GM18505 (cell line): ENCODE measurements at regions not wholly inside any gene's neighbourhood (a gene's known extent, or its start where the extent isn't known, plus 50 kb on each side); places are given as distances from the start of the nearest gene placed in this dataset.
"Not testable (repeated sequence)": the region's sequence is repeated elsewhere in the genome, so short reads cannot be mapped to it uniquely, and the experiment has no call there.

Experiments used
- ATAC-seq: cut with Tn5 transposase; IDR thresholded peaks from one replicate; pipeline ENCODE4 v1.9.1; 2021; ENCODE audit not compliant: unreplicated experiment
- POLR2A ChIP-seq: IDR thresholded peaks from 4 replicates; pipeline ENCODE4 v1.6.1; 2011; ENCODE audit warnings: borderline replicate concordance; ENCODE audit not compliant: insufficient read depth, insufficient read length; ENCODE audit errors: extremely low read depth

DNA sequence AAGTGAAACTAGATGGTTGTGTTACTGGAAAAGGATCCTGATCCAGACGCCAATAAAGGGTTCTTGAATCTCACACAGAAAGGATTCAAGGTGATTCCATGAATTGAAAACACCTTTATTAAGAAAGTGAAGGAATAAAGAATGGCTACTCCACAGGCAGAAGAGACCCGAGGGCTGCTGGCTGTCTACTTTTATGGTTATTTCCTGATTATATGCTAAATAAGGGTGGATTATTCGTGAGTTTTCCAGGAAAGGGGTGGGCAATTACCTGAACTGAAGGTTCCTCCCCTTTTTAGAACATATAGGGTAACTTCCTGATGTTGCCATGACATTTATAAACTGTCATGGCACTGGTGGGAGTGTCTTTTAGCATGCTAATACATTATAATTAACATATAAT lies 50.9 kb upstream of the WARS2 start:
- no peak for TF ChIP-seq POLR2A
- ATAC-seq: no peak

DNA sequence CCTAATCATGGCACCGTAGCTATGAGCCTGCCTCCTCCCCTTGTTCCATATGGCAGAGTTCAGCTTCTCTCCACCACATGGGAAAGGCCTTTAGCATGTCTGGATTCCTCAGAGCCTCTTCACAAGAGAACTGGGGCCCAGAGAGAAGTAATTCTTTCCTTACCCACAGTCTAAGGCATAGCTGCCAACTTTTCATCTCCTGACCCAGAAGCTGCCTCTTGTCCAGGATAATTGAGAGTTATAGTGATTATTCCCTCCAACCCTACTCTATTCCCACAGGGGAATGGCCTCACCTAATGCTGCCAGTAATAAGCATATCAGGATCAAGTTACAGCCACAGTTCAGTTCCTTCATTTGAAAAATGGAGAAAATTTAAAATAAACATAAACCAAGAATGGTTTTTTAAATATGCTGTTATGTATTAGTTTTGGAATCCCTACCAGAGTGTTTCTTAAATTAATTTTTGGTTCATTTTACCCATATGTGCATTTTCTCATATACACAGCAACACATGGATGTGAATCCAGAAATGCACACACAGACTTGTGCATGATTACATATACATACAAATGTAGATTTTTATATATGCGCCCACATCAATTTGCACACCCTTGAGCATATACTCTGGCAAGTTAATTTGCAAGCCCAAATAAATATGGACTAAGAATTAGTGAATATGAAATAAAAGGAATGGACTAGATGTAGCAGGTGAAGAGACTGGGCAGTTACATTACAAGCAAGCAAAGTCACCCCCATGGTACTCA lies 63.9 kb upstream of the WARS2 start:
- no peak for ATAC-seq
- no peak for TF ChIP-seq POLR2A

DNA sequence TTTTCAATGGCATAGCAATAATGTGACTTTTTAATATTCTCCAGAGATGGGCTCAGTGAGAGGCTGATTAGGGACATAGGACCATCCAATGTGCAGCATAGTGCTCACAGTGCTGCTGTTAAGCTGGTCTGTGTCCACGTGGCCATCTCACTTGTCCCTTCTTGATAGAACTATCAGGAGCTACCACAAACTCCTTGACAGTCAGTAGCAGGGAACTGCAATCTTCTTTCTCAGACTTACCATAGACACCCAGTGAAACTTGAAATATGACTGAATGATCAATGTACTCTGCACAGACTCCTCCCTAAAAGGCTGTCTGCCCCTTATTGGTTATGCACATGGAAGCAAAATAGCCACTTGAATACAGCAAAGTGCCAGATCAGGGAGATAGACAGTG lies 64.5 kb upstream of the WARS2 start:
- no peak for ATAC-seq
- TF ChIP-seq POLR2A: no peak

DNA sequence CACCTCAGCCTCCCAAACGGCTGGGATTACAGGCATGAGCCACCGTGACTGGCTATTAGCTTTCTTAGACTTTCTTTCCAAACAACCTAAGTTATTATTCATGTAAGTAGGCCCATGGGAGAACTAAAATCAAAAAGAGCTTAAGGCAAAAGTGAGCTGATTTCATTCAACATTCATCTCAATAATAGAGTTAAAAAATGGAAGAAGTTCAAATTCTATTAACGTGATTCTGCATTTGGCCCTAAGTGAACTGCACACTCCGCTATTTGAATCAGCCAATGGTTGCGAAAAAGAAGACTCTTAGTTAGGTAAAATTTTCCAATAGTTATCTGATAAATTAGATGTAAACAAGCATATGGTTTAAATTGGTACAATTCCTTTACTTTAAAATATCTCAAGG lies 68.6 kb upstream of the WARS2 start:
- no peak for TF ChIP-seq POLR2A
- no peak for ATAC-seq

DNA sequence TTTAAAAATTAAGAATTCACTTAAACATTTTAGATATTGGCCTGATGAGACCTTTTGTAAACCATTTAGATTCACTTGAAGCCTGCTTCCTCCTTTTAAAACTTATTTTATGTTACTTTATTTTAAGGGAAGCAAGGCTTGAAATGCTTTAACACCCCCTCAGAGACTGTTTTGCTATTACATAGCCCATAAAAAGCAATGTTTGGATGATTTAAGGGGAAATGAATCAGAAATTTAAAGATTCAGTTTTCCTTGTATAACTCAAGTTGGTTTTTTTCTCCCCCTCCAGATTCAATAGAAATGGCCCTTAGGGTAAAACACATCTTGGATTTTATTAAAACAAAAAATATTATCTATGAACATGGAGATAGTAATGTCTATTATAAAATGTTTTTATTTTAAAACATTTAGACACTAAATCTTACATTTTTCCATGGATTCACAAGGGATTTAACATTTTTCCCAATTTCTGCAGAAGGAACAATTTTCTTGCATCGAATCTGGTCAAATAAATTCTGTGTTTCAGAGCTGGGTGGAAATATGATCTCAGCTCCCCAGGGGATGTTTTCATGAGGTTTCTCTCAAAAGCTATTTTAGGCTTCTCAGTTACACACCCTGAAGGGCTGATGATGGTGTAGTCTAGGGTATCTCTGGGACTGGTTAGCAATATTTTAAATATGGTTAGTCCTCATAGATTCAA lies 69.3 kb upstream of the WARS2 start:
- no peak for TF ChIP-seq POLR2A
- ATAC-seq: no peak

DNA sequence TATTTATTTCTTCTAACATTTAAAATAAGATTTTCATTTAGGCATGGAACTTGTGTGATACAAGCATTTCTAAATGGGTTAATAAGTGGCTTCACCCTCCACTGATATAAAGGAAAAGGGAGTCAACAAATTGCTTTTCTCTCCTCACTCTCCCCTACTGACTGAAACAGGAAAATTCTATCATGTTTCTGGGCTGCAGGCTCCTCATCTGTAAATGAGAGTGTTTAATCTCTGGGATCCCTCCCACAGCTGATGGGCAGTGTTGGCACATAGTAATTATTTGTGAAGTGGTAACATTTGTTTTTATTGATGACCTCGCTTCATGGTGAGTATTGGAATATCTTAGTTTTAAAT lies 69.8 kb upstream of the WARS2 start:
- TF ChIP-seq POLR2A: no peak
- no peak for ATAC-seq

DNA sequence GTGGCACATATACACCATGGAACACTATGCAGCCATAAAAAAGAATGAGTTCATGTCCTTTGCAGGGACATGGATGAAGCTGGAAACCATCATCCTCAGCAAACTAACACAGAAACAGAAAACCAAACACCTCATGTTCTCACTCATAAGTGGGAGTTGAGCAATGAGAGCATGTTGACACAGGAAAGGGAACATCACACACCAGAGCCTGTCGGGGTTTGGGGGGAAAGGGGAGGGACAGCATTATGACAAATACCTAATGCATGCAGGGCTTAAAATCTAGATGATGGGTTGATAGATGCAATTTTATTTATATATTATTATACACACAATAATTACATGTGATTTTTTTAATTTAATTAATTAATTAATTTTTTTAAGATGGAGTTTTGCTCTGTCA lies 72.8 kb upstream of the WARS2 start:
- not testable (repeated sequence) for ATAC-seq

DNA sequence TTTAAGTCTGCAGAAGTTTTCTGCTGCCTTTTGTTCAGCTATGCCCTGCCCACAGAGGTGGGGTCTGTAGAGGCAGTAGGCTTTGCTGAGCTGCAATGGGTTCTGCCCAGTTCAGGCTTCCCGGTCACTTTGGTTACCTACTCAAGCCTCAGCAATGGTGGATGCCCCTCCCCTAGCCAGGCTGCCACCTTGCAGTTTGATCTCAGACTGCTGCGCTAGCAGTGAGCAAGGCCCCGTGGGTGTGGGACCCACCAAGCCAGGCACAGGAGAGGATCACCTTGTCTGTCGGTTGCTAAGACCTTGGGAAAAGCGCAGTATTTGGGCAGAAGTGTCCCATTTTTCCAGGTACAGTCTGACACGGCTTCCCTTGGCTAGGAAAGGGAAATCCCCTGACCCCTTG lies 74.5 kb upstream of the WARS2 start:
- ATAC-seq: not testable (repeated sequence)

DNA sequence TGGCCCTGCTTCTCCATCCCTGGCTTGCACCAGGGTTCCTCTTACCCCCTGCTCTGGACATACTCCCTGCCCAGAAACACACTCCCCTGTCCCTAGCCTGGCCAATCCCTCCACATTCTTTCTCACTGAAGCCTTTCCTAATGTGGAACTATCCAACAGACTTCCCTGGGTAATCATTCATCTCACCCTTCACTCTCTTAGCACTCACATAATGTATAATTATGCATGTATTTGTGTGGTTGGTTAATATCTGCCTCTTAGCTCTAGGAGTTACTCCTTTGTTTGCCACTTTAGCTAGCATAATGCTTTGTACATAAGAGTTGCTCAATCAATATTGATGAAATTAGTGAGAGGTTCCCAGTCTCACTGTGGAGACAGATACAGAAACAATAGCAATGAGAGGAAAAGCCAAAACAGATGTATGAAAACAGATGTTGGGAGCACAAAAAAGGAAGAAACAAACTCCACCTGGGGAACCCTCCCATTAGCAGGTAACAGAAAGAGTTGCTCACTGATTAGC lies 76.9 kb upstream of the WARS2 start:
- TF ChIP-seq POLR2A: no peak
- no peak for ATAC-seq

DNA sequence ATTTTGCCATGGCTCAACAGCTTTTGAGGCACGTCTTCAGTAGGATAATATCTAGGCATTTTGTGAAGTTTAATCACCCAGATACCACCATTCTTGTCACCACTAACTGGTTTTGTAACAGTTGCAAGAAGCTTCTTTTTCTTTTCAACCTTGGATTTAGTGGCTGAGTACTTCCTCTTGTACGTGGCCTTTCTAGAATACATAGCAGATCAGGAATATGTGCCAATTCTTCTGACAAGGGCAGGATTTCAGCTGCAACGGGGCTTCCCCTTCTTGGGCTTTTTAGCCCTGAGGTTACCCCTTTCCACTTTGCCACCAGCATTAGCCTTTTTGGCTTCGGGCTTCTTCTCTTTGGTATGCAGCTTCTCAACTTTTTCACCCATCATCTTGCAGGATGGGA lies 79.3 kb upstream of the WARS2 start:
- no peak for ATAC-seq
- TF ChIP-seq POLR2A: no peak

DNA sequence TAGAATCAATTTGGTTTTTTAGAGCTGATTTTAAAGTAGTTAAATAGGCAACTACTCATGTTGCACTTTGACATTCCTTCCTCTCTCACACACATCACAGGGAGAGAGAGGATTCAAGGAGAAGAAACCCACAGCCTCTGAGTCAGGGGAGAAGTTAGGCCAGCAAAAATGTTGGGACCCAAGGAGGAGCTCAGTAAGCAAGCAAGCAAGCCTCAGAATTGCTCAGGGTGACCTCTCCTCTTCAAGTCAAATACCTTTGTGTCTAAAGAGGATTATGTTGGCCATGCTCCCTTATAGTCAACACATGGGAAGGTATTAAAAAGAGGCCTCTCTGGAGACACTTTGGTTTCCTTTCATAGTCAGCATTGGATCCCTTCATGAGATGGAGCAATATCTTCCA lies 80.5 kb upstream of the WARS2 start:
- ATAC-seq: no peak
- TF ChIP-seq POLR2A: no peak

DNA sequence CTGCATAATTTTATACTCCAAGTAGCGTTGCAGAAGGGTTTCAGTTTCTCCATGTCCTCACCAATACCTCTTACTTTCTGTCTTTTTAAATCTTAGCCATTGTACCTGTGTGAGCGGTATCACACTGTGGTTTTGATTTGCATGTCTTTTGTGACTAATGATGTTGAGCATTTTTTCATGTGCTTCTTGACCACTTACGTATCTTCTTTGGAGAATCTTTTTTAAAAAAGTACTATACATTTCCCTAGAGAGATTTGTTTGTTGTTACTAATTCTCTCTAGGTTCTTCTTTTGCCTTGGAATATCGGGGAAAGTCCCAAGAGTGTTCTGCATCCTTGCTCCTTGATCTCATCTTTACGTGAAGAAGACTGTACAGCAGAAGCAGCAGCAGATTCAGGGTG lies 81.8 kb upstream of the WARS2 start:
- TF ChIP-seq POLR2A: no peak
- no peak for ATAC-seq

DNA sequence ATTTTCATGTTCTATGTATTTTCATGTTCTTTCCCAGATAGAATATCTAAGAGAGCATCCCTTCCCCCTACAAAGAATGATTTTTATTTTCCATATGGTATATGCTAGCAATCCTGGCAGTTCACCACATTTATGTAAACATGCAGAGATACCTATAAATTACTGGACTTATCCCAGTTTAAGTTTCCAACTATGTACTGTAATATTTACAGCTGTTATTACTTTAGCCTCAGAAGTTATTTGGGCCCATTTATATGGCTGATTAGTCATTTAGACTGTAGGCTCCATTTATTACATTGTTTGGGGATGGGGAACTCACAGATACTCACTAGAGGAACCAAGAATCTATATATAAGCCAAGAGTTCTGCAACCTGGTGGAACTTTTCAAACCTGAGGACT lies 84.8 kb upstream of the WARS2 start:
- no peak for TF ChIP-seq POLR2A
- ATAC-seq: no peak

DNA sequence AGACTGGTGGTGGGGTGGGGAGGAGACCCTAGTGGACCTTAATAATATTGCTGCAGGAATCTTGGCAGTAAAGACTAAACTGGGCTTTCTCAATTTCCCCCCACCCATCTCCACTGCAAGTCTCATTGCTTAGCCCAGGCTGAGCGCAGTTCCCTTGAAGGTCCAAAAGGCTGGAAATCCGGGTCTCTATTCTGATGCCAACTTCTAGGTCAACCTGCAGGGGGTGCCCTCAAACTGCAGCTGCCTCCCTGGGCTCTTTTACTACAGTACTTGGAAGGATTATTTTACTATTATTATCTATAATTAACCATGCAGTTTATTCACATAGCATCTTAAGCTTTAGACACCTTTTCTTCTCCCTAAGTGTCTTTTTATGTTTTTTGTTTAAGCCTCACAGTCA lies 85.4 kb upstream of the WARS2 start:
- no peak for ATAC-seq
- TF ChIP-seq POLR2A: no peak
